SIG-M5 treated with dmso at 0.1 percent for 504 hours (cell line): ENCODE measurements at regions not wholly inside any gene's neighbourhood (a gene's known extent, or its start where the extent isn't known, plus 50 kb on each side); places are given as distances from the start of the nearest gene placed in this dataset.

ENCODE experiments used
- DNase-seq: peaks from one replicate; lab custom pipeline; 2025; ENCODE audit not compliant: unreplicated experiment; lab: John Stamatoyannopoulos, UW

- DNase-seq = no peak
These were observed 703.2 kb upstream of the CCDC54 start for GRCh38 chr3:106673926-106674569.

- no peak for DNase-seq
These were observed 701.8 kb upstream of the CCDC54 start for GRCh38 chr3:106675451-106675850.

GRCh38 chr3:106678657-106679390 lies 698.4 kb upstream of the CCDC54 start:
- DNase-seq = no peak

GRCh38 chr3:106683953-106684620 lies 693.2 kb upstream of the CCDC54 start:
- no peak for DNase-seq

GRCh38 chr3:106685745-106686144 lies 691.5 kb upstream of the CCDC54 start:
- no peak for DNase-seq

GRCh38 chr3:106687905-106688304 lies 689.3 kb upstream of the CCDC54 start:
- DNase-seq = no peak

- DNase-seq = no peak
These were observed 688.8 kb upstream of the CCDC54 start for GRCh38 chr3:106688464-106688863.

- no peak for DNase-seq
These were observed 685.8 kb upstream of the CCDC54 start for GRCh38 chr3:106691476-106691875.

- no peak for DNase-seq
These were observed 684.6 kb upstream of the CCDC54 start for GRCh38 chr3:106692624-106693023.

GRCh38 chr3:106699122-106699521 lies 678.1 kb upstream of the CCDC54 start:
- peak; percentile 23 for DNase-seq

- DNase-seq = no peak
These were observed 676.3 kb upstream of the CCDC54 start for GRCh38 chr3:106700981-106701380.

GRCh38 chr3:106703524-106703923 lies 673.7 kb upstream of the CCDC54 start:
- no peak for DNase-seq

GRCh38 chr3:106707347-106707746 lies 669.9 kb upstream of the CCDC54 start:
- peak; percentile 2 for DNase-seq

GRCh38 chr3:106710596-106710995 lies 666.6 kb upstream of the CCDC54 start:
- no peak for DNase-seq

GRCh38 chr3:106711650-106712049 lies 665.6 kb upstream of the CCDC54 start:
- no peak for DNase-seq

- DNase-seq = no peak
These were observed 662.8 kb upstream of the CCDC54 start for GRCh38 chr3:106714400-106714799.

GRCh38 chr3:106715286-106715685 lies 662.0 kb upstream of the CCDC54 start:
- DNase-seq = no peak

GRCh38 chr3:106717178-106717780 lies 660.0 kb upstream of the CCDC54 start:
- no peak for DNase-seq

GRCh38 chr3:106719077-106719476 lies 658.2 kb upstream of the CCDC54 start:
- no peak for DNase-seq

- no peak for DNase-seq
These were observed 657.7 kb upstream of the CCDC54 start for GRCh38 chr3:106719583-106719982.

GRCh38 chr3:106720510-106720909 lies 656.7 kb upstream of the CCDC54 start:
- no peak for DNase-seq

GRCh38 chr3:106725566-106725965 lies 651.7 kb upstream of the CCDC54 start:
- no peak for DNase-seq
